ENCODE measurements at regions not wholly inside any gene's neighbourhood (a gene's known extent, or its start where the extent isn't known, plus 50 kb on each side); places are given as distances from the start of the nearest gene placed in this dataset.
"Not testable (repeated sequence)": the region's sequence is repeated elsewhere in the genome, so short reads cannot be mapped to it uniquely, and the experiment has no call there.

GRCh38 chr10:11667756-11668155 is 56.3 kb upstream of the USP6NL start:
- no peak for DNase-seq (ENCODE audit: low spot score)

- no peak for DNase-seq (ENCODE audit: low spot score)
Observed at GRCh38 chr10:11663763-11664555, 52.5 kb upstream of the USP6NL start.

- DNase-seq (ENCODE audit: low spot score), result not testable (repeated sequence)
Observed at GRCh38 chr10:11663126-11663515, 51.7 kb upstream of the USP6NL start.

GRCh38 chr10:11661441-11661840 is 50.0 kb upstream of the USP6NL start:
- no peak for DNase-seq (ENCODE audit: low spot score)
